ENCODE measurements at regions not wholly inside any gene's neighbourhood (a gene's known extent, or its start where the extent isn't known, plus 50 kb on each side); places are given as distances from the start of the nearest gene placed in this dataset.
"Not testable (repeated sequence)": the region's sequence is repeated elsewhere in the genome, so short reads cannot be mapped to it uniquely, and the experiment has no call there.

DNA sequence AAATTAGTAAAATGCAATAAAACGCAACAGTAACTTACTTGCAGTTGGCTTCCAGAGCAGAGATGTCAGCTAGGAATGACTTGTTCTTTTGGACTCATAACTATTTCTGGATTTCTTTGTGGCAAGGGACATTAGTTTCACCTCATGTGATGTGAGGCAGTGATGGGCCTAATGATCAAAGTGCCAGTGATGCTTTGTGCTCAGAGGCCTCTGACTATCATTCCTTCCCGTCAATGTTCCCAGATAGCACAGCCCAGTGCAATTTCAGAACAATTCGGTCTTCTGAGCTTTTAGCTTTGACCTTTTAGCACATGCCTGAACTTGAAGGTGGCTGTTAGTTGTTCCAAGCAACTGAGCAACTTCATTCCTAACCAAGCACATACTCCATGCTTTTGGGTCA, 596.8 kb downstream of the TFAP2B start:
- no peak for DNase-seq

- no peak for DNase-seq
These were observed 610.5 kb downstream of the TFAP2B start for GRCh38 chr6:51429017-51429712.

- DNase-seq, result no peak
These were observed 611.9 kb downstream of the TFAP2B start for GRCh38 chr6:51430589-51430988.

GRCh38 chr6:51432481-51432880, 613.8 kb downstream of the TFAP2B start:
- DNase-seq, result no peak

GRCh38 chr6:51450248-51450957, 631.7 kb downstream of the TFAP2B start:
- no peak for DNase-seq

GRCh38 chr6:51450958-51451357, 632.3 kb downstream of the TFAP2B start:
- DNase-seq, result no peak

DNA sequence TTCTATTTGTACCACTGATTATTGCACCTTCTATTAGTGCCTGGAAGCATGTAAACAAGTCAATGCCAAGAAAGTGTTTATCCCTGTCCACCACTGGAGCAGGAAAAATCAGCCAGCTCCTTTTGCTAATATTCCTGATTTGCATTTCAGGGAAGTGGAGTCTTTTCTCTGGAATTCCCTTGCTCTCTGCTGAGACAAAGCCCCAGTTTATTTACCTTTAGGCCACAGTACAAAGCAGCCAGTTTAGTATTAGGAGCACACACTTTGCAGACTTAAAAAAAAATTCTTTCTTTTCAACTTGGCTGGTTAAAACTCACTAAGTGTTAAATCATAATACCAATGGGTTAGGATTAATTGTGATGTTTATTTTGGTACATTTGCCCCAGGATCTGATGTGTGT, 631.1 kb downstream of the PKHD1 start:
- DNase-seq, result no peak

- DNase-seq, result no peak
These were observed 627.5 kb downstream of the PKHD1 start for GRCh38 chr6:51459958-51460357.

- no peak for DNase-seq
These were observed 624.5 kb downstream of the PKHD1 start for GRCh38 chr6:51462896-51463295.

DNA sequence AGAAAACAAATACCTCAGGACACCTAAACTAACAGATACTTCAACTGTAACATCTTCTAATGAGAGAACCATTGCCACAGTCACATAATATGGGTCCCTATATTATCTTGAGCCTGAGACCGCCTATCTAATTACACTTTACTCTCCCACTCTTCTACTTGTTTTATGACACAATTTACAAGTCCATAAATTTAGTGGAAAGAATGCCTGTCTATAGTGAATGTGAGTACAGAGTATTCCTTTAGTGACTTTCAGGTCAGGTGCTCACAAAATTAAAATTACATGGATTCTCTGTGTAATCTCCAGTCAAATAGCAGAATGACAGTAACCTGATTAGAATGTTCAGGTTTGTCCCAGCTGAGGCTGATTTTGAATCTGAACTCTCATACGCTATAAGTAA, 624.1 kb downstream of the PKHD1 start:
- no peak for DNase-seq

GRCh38 chr6:51464956-51465355, 622.5 kb downstream of the PKHD1 start:
- DNase-seq, result no peak

DNA sequence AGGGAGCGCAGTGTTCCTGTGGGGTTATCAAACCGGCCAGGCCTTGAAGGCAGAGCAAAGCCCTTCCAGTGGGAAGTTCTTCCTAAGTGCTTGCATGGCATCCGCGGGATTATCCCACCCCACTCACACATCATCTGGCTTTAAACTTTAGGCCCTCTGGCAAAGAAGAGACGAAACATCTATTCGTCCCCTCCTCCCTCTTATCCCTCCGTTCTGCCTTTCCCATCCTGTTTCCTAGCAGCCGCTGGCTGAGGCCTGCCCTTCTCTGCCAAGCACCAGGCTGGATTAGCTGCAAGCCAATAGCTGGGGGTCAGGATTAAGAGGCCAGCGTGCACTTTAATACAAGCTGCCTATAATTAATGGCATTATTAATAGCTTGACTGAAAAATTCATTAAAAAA, 621.0 kb downstream of the PKHD1 start:
- DNase-seq, result no peak

GRCh38 chr6:51467231-51467952, 620.0 kb downstream of the PKHD1 start:
- no peak for DNase-seq

- DNase-seq, result no peak
These were observed 618.7 kb downstream of the PKHD1 start for GRCh38 chr6:51468704-51469103.

DNA sequence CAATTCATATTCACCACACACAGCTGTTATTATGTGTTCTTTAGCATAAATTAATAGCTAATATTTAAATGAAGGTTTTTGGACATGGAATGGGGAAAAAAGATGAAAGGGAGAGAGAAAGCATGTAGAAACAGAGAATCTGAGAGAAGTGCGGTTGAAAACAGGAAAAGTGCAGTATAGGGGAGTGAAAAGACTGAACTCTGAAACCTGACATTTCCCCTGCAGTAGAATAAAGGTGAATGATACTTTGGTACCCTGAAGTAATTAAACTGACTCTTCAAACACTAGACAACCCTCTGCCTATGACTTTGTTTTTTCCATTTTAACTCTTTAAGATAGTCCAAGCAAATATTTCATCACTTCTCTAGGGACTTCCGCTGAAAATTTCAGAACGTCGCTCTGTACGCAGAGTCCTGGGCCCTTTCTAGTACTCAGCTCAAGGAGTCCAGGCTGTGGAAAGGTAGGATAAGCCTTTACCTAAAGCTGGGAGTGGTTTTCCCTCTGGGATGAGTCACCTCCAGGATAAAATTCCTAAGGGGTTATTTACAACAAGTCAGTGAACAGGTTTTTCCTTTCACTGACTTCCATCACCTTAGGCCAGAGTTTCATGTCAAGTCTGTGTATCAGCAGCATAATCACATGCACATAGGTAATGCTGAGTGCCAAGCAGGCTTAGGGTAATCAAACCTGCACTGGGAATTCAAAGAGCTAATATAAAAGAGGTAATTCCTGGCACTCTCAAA, 614.5 kb downstream of the PKHD1 start:
- DNase-seq, result no peak

- DNase-seq, result no peak
These were observed 613.1 kb downstream of the PKHD1 start for GRCh38 chr6:51474022-51474975.

- no peak for DNase-seq
These were observed 609.6 kb downstream of the PKHD1 start for GRCh38 chr6:51477711-51478311.

GRCh38 chr6:51479296-51479695, 608.1 kb downstream of the PKHD1 start:
- DNase-seq, result no peak

- DNase-seq, result no peak
These were observed 607.4 kb downstream of the PKHD1 start for GRCh38 chr6:51480040-51480439.

- not testable (repeated sequence) for DNase-seq
These were observed 601.5 kb downstream of the PKHD1 start for GRCh38 chr6:51485869-51486268.

DNA sequence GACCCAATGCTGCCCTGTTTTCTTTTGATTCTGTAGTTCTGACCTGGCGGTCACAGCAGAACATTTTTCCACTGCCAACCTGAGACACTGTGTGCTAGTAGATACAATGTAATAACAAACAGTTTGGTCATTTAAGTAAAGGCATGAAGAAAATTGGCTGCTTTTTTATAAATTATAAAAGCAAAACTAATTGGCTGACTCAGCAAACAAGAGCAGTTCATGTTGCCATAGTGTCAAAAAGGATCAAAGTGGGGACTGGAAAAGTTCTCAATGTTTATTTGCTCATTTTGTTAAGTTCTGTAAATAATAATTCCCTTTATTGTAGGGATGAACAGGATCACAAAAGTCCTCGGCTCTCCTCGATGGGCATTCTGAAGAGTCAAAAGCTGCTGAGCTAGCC, 599.5 kb downstream of the PKHD1 start:
- DNase-seq, result no peak

All from fibroblast of skin of abdomen (primary cell).